K562 (cell line): ENCODE measurements at regions not wholly inside any gene's neighbourhood (a gene's known extent, or its start where the extent isn't known, plus 50 kb on each side); places are given as distances from the start of the nearest gene placed in this dataset.
A peak's percentile ranks its signal among the peaks of the same experiment; 100 is the strongest.

Experiments used
- ATAC-seq: fragments of 200-7000 bp; cut with Tn5 transposase; 3 replicates; pipeline ENCODE4 v1.9.1; 2020; ENCODE audit warnings: moderate library complexity
- BruUV-seq: library from RNA; stranded (reverse); fragments of 400-500 nt; replicated peaks from 2 replicates; lab custom pipeline; 2021; lab: Mats Ljungman, UMichigan
- CTCF ChIA-PET: fragments of 300-600 bp; formaldehyde crosslinking; extraction: SDS; loops from one replicate; lab custom pipeline; 2021; ENCODE audit warnings: low intra/inter-chr PET ratio; lab: Yijun Ruan, JAX
- POLR2A ChIA-PET: fragments of 300-600, 350-650 bp; sonication (Branson Sonifier 250); formaldehyde crosslinking; extraction: SDS; loops from one replicate; lab custom pipeline; 2021; ENCODE audit warnings: antibody characterized with exemption, inconsistent platforms; lab: Yijun Ruan, JAX
- DNase-seq, 4 experiments: peaks; one replicate each; pipeline versions ENCODE4 v3.0.0 to v3.0.0-alpha.2; 2011 to 2018; ENCODE audit warnings: low spot score in 3 of 4, mixed read lengths in 3 of 4; ENCODE audit errors: extremely low read depth in 1 of 4
- FAIRE-seq: peaks from 2 replicates; lab custom pipeline; 2011; peaks lifted over from hg19 to GRCh38; lab: Jason Lieb, UNC
- H2AFZ ChIP-seq: 2 replicates; pipeline ENCODE4 v1.6.0; 2011; ENCODE audit warnings: low read depth, low read length, control low read depth, inconsistent platforms
- H3K27ac ChIP-seq: fragments of 200-600 bp; 3 replicates; pipeline ENCODE4 v1.8.0; 2011; ENCODE audit warnings: low read depth, mild to moderate bottlenecking, control low read depth, inconsistent platforms, low read length, moderate library complexity, mixed read lengths; ENCODE audit errors: extremely low read depth
- H3K27me3 ChIP-seq, 2 experiments: fragments of 300-600 bp in 1 of 2; 2 replicates in 1 of 2; 3 replicates in 1 of 2; pipeline versions ENCODE4 v1.6.0 to v1.8.0; 2011; ENCODE audit warnings: inconsistent platforms in 2 of 2, low read length in 2 of 2, mild to moderate bottlenecking in 1 of 2, mixed read lengths in 1 of 2, moderate library complexity in 1 of 2; ENCODE audit not compliant: control insufficient read depth in 2 of 2, insufficient read depth in 2 of 2
- H3K36me3 ChIP-seq: fragments of 300-600 bp; 3 replicates; pipeline ENCODE4 v1.8.0; 2011; ENCODE audit warnings: mild to moderate bottlenecking, low read length, inconsistent platforms; ENCODE audit not compliant: control insufficient read depth, insufficient read depth
- H3K4me1 ChIP-seq, 2 experiments: fragments of 200-600 bp in 1 of 2; replicated peaks in 1 of 2; 2 replicates in 1 of 2; 3 replicates in 1 of 2; pipeline versions ENCODE4 v1.5.1 to v1.8.0; 2011; ENCODE audit warnings: inconsistent platforms in 2 of 2, low read length in 2 of 2, mild to moderate bottlenecking in 1 of 2, mixed read lengths in 1 of 2, moderate library complexity in 1 of 2; ENCODE audit not compliant: control insufficient read depth in 2 of 2, insufficient read depth in 2 of 2
- H3K4me2 ChIP-seq: 2 replicates; pipeline ENCODE4 v1.6.1; 2011; ENCODE audit warnings: low read length, control low read depth, inconsistent platforms, mixed read lengths; ENCODE audit not compliant: insufficient read depth
- H3K4me3 ChIP-seq: fragments of 200-600 bp; sonication (generic), shearing (Covaris generic); 2 replicates; pipeline ENCODE4 v1.5.1; 2016; ENCODE audit warnings: control low read depth, inconsistent platforms
- H3K79me2 ChIP-seq: fragments of 200-600 bp; 3 replicates; pipeline ENCODE4 v1.8.0; 2011; ENCODE audit warnings: low read length, inconsistent platforms; ENCODE audit not compliant: control insufficient read depth, insufficient read depth
- H3K9ac ChIP-seq, 2 experiments: 2 replicates each; pipeline versions ENCODE4 v1.6.0 to v1.6.1; 2011; ENCODE audit warnings: low read depth in 2 of 2, low read length in 2 of 2, control low read depth in 1 of 2, inconsistent platforms in 1 of 2, mild to moderate bottlenecking in 1 of 2, mixed read lengths in 1 of 2; ENCODE audit not compliant: insufficient read depth in 1 of 2
- H3K9me1 ChIP-seq: one replicate; pipeline ENCODE4 v1.6.0; 2011; ENCODE audit warnings: inconsistent platforms, mild to moderate bottlenecking, low read length, moderate library complexity; ENCODE audit not compliant: control insufficient read depth, insufficient read depth
- H3K9me3 ChIP-seq: replicated peaks from 2 replicates; pipeline ENCODE4 v1.5.1; 2011; ENCODE audit warnings: low read depth, low read length, inconsistent platforms; ENCODE audit not compliant: control insufficient read depth, insufficient read depth
- H4K20me1 ChIP-seq: replicated peaks from 2 replicates; pipeline ENCODE4 v1.6.1; 2011; ENCODE audit warnings: low read length, inconsistent platforms, mixed read lengths; ENCODE audit not compliant: control insufficient read depth, insufficient read depth
- BCOR ChIP-seq: fragments of 450-650 bp; IDR thresholded peaks from 2 replicates; pipeline ENCODE4 v1.6.1; 2016
- CAMTA2 ChIP-seq: fragments of 250-450 bp; sonication (Bioruptor Pico); conservative IDR thresholded peaks from 2 replicates; pipeline ENCODE4 v1.5.1; 2022
- CXXC5 ChIP-seq: fragments of 250-450 bp; sonication (Bioruptor Pico); IDR thresholded peaks from 2 replicates; pipeline ENCODE4 v1.8.0; 2022; ENCODE audit warnings: inconsistent platforms, mild to moderate bottlenecking, moderate library complexity
- ETV5 ChIP-seq: sonication (generic); formaldehyde crosslinking; IDR thresholded peaks from 2 replicates; pipeline ENCODE4 v1.4.0; 2020; ENCODE audit warnings: low read depth, mild to moderate bottlenecking, missing genetic modification reagents
- FOS ChIP-seq: IDR thresholded peaks from 3 replicates; pipeline ENCODE4 v1.6.1; 2011; ENCODE audit not compliant: insufficient read length; ENCODE audit errors: extremely low read depth
- LEF1 ChIP-seq: fragments of 450-650 bp; IDR thresholded peaks from 2 replicates; pipeline ENCODE4 v1.6.1; 2016; ENCODE audit warnings: mild to moderate bottlenecking
- MXI1 ChIP-seq: IDR thresholded peaks from 2 replicates; pipeline ENCODE4 v1.6.1; 2011; ENCODE audit warnings: low read depth, mild to moderate bottlenecking, improper control_type of control experiment, low read length
- POLR2AphosphoS2 ChIP-seq: IDR thresholded peaks from 2 replicates; pipeline ENCODE4 v1.6.1; 2012; ENCODE audit warnings: low read length, improper control_type of control experiment
- U2AF1 ChIP-seq: fragments of 200-400 bp; formaldehyde crosslinking; optimal IDR thresholded peaks from 2 replicates; pipeline ENCODE3; 2017; ENCODE audit warnings: mild to moderate bottlenecking, low read depth, low read length, moderate library complexity
- ZNF133 ChIP-seq: fragments of 250-450 bp; sonication (Bioruptor Pico); IDR thresholded peaks from 2 replicates; pipeline ENCODE4 v1.4.0; 2020; ENCODE audit warnings: mild to moderate bottlenecking
- ZNF174 ChIP-seq: fragments of 250-450 bp; sonication (Bioruptor Pico); IDR thresholded peaks from 2 replicates; pipeline ENCODE4 v1.4.0; 2020; ENCODE audit warnings: mild to moderate bottlenecking
- ZNF75A ChIP-seq: fragments of 450-650 bp; formaldehyde crosslinking; IDR thresholded peaks from 2 replicates; pipeline ENCODE4 v1.4.0; 2020; ENCODE audit warnings: mild to moderate bottlenecking
- WGBS: fragments of 100-300 bp; shearing (Covaris generic); methylation state at CpG from one replicate; pipeline ENCODE4 v1.1.6; 2016; ENCODE audit warnings: low coverage, mixed read lengths; ENCODE audit not compliant: insufficient coverage; ENCODE audit errors: missing lambda C conversion rate; 5-methylcytosine and 5-hydroxymethylcytosine counted together
- in situ Hi-C: fragments of 300-500 bp; cut with MboI; formaldehyde crosslinking; loops from 4 replicates; pipeline ENCODE4 v1.15.0; 2018; ENCODE audit warnings: inconsistent platforms, mixed read lengths
- intact Hi-C: fragments of 100-400 bp; cut with micrococcal nuclease; formaldehyde crosslinking; loops from 2 replicates; pipeline ENCODE4 v1.14.2; 2022
- TF ChIP-seq, protein P1 (sequence below): sonication (generic); formaldehyde crosslinking; IDR thresholded peaks from 2 replicates; pipeline ENCODE4 v1.8.0; 2023; ENCODE audit warnings: missing genetic modification reagents, mild to moderate bottlenecking, borderline replicate concordance
- TF ChIP-seq, protein P2 (sequence below): fragments of 450-650 bp; IDR thresholded peaks from 2 replicates; pipeline ENCODE4 v1.7.1; 2018; ENCODE audit warnings: mild to moderate bottlenecking, low read depth; ENCODE audit not compliant: partially characterized antibody

DNA sequence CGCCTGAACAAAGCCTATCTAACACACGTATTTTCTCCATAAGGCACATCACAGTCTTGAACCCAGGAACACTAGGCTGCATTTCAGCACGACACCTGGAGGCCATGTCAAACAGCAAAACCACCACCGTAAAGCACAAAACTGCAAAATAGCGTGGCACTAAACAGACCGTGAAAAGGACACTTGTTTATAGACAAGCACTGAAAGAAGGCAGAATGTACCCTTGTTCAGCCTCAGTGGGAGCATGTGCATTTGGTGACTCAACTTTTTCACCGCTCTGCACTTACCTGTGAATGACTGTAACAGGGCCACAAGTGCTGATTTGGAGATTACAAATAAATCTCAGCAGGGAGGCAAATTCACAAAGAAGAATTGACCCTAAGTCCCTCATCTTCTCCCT is 80.8 kb downstream of the ISG20 start:
- Histone ChIP-seq H2AFZ (no peak overlapping the region), H3K27me3 (peaks cover 33 to 74% of the 10 kb centered on the region in 2 experiments), H3K27ac (no peak overlapping the region), H3K4me3 (no peak overlapping the region), H3K36me3 (no peaks in the 10 kb centered on the region), H3K9me3 (no peaks in the 10 kb centered on the region), H4K20me1 (no peaks in the 10 kb centered on the region), H3K4me2 (no peak overlapping the region), H3K9me1 (no peaks in the 10 kb centered on the region), H3K4me1 (no peaks in the 10 kb centered on the region), H3K79me2 (no peaks in the 10 kb centered on the region), H3K9ac (no peak overlapping the region)
- TF ChIP-seq ZNF133, result no peak
- TF ChIP-seq, protein P1, sequence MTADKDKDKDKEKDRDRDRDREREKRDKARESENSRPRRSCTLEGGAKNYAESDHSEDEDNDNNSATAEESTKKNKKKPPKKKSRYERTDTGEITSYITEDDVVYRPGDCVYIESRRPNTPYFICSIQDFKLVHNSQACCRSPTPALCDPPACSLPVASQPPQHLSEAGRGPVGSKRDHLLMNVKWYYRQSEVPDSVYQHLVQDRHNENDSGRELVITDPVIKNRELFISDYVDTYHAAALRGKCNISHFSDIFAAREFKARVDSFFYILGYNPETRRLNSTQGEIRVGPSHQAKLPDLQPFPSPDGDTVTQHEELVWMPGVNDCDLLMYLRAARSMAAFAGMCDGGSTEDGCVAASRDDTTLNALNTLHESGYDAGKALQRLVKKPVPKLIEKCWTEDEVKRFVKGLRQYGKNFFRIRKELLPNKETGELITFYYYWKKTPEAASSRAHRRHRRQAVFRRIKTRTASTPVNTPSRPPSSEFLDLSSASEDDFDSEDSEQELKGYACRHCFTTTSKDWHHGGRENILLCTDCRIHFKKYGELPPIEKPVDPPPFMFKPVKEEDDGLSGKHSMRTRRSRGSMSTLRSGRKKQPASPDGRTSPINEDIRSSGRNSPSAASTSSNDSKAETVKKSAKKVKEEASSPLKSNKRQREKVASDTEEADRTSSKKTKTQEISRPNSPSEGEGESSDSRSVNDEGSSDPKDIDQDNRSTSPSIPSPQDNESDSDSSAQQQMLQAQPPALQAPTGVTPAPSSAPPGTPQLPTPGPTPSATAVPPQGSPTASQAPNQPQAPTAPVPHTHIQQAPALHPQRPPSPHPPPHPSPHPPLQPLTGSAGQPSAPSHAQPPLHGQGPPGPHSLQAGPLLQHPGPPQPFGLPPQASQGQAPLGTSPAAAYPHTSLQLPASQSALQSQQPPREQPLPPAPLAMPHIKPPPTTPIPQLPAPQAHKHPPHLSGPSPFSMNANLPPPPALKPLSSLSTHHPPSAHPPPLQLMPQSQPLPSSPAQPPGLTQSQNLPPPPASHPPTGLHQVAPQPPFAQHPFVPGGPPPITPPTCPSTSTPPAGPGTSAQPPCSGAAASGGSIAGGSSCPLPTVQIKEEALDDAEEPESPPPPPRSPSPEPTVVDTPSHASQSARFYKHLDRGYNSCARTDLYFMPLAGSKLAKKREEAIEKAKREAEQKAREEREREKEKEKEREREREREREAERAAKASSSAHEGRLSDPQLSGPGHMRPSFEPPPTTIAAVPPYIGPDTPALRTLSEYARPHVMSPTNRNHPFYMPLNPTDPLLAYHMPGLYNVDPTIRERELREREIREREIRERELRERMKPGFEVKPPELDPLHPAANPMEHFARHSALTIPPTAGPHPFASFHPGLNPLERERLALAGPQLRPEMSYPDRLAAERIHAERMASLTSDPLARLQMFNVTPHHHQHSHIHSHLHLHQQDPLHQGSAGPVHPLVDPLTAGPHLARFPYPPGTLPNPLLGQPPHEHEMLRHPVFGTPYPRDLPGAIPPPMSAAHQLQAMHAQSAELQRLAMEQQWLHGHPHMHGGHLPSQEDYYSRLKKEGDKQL (CRISPR knock-in tag), result no peak
- TF ChIP-seq, protein P2, sequence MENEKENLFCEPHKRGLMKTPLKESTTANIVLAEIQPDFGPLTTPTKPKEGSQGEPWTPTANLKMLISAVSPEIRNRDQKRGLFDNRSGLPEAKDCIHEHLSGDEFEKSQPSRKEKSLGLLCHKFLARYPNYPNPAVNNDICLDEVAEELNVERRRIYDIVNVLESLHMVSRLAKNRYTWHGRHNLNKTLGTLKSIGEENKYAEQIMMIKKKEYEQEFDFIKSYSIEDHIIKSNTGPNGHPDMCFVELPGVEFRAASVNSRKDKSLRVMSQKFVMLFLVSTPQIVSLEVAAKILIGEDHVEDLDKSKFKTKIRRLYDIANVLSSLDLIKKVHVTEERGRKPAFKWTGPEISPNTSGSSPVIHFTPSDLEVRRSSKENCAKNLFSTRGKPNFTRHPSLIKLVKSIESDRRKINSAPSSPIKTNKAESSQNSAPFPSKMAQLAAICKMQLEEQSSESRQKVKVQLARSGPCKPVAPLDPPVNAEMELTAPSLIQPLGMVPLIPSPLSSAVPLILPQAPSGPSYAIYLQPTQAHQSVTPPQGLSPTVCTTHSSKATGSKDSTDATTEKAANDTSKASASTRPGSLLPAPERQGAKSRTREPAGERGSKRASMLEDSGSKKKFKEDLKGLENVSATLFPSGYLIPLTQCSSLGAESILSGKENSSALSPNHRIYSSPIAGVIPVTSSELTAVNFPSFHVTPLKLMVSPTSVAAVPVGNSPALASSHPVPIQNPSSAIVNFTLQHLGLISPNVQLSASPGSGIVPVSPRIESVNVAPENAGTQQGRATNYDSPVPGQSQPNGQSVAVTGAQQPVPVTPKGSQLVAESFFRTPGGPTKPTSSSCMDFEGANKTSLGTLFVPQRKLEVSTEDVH, result no peak
- no peak for TF ChIP-seq CAMTA2
- no peak for TF ChIP-seq POLR2AphosphoS2
- TF ChIP-seq LEF1, result no peak
- no peak for TF ChIP-seq CXXC5 (CRISPR knock-in tag)
- TF ChIP-seq ETV5 (CRISPR knock-in tag), result no peak
- TF ChIP-seq FOS, result no peak
- TF ChIP-seq ZNF174 (CRISPR knock-in tag), result no peak
- TF ChIP-seq ZNF75A, result no peak
- TF ChIP-seq MXI1, result no peak
- TF ChIP-seq BCOR, result no peak
- TF ChIP-seq U2AF1, result no peak
- in situ Hi-C loops, result no loop called here
- intact Hi-C loops, result no loop called here
- no peak for ATAC-seq
- peak in 2 of 4 experiments; percentile 23 to 25 for DNase-seq
- BruUV-seq, result no TSS peak
- 3% methylated on average over 7 of the region's 7 CpGs for WGBS
- ChIA-PET POLR2A (no interaction called here), CTCF (no interaction called here)
- FAIRE-seq, result no peak
